Central memory CD8-positive, alpha-beta T cell (primary cell): ENCODE measurements at regions not wholly inside any gene's neighbourhood (a gene's known extent, or its start where the extent isn't known, plus 50 kb on each side); places are given as distances from the start of the nearest gene placed in this dataset.

Experiments used
- ATAC-seq: fragments of 150-1000 bp; cut with Tn5 transposase; replicated peaks from 2 replicates; pipeline ENCODE4 v1.10.0; 2022; ENCODE audit warnings: mild to moderate bottlenecking, moderate FRiP score, moderate number of reproducible peaks; ENCODE audit not compliant: poor library complexity, severe bottlenecking; ENCODE audit errors: extremely low read depth
- DNase-seq, 2 donors: peaks; one replicate each; pipeline ENCODE4 v3.0.0; 2021; ENCODE audit warnings: low spot score in 2 of 2
- H3K27ac Mint-ChIP-seq: one replicate; pipeline ENCODE4 v1.8.0; 2022; ENCODE audit warnings: low read depth, mild to moderate bottlenecking, moderate library complexity, mixed read lengths
- H3K27me3 Mint-ChIP-seq: one replicate; pipeline ENCODE4 v1.8.0; 2022; ENCODE audit warnings: mixed read lengths
- H3K36me3 Mint-ChIP-seq: one replicate; pipeline ENCODE4 v1.8.0; 2022; ENCODE audit warnings: mild to moderate bottlenecking, moderate library complexity, mixed read lengths; ENCODE audit not compliant: insufficient read depth
- H3K4me1 Mint-ChIP-seq: one replicate; pipeline ENCODE4 v1.8.0; 2022; ENCODE audit warnings: mixed read lengths
- H3K4me3 Mint-ChIP-seq: one replicate; pipeline ENCODE4 v1.8.0; 2022; ENCODE audit warnings: mild to moderate bottlenecking, moderate library complexity, mixed read lengths
- H3K9me3 Mint-ChIP-seq: one replicate; pipeline ENCODE4 v1.8.0; 2022; ENCODE audit warnings: mixed read lengths

GRCh38 chr20:62581308-62581707 is 61.0 kb upstream of the SLCO4A1 start:
- Mint-ChIP-seq H3K27me3 (peaks cover 66% of the 10 kb centered on the region), H3K4me3 (no peak overlapping the region), H3K4me1 (no peaks in the 10 kb centered on the region), H3K9me3 (no peaks in the 10 kb centered on the region), H3K36me3 (no peaks in the 10 kb centered on the region), H3K27ac (no peak overlapping the region)
- ATAC-seq: no peak
- no peak for DNase-seq

DNA sequence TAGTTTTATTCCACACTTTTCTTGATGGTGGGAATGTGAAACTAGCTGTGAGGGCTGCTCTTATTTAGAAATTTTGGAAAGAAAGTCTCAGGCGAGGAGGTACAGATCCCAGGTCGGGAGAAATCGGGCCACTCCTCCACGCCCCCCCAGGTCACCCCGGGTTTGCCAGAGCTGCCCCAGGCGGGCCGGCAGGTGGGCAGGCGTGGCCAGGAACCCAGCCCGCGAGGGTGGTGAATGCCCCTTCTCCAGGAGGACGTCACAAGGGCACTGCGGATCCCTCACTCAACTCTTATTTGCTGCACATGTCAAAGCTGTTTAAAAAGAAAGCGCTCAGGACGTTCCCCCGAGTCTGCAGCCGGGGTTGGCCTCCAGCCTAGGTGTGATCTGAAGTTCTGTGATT is 60.5 kb upstream of the SLCO4A1 start:
- ATAC-seq: no peak
- peaks cover 61% of the 10 kb centered on the region for H3K27me3 Mint-ChIP-seq
- H3K36me3 Mint-ChIP-seq: no peaks in the 10 kb centered on the region
- no peak for DNase-seq
- H3K4me1 Mint-ChIP-seq: no peaks in the 10 kb centered on the region
- no peak overlapping the region for H3K27ac Mint-ChIP-seq
- no peak overlapping the region for H3K4me3 Mint-ChIP-seq
- H3K9me3 Mint-ChIP-seq: no peaks in the 10 kb centered on the region

GRCh38 chr20:62583424-62583920 is 58.8 kb upstream of the SLCO4A1 start:
- no peaks in the 10 kb centered on the region for H3K36me3 Mint-ChIP-seq
- H3K27ac Mint-ChIP-seq: no peak overlapping the region
- no peaks in the 10 kb centered on the region for H3K9me3 Mint-ChIP-seq
- DNase-seq (no peak), ATAC-seq (no peak)
- H3K4me3 Mint-ChIP-seq: no peak overlapping the region
- peaks cover 55% of the 10 kb centered on the region for H3K27me3 Mint-ChIP-seq
- no peaks in the 10 kb centered on the region for H3K4me1 Mint-ChIP-seq

GRCh38 chr20:62584671-62585460 is 57.4 kb upstream of the SLCO4A1 start:
- no peak for ATAC-seq
- H3K9me3 Mint-ChIP-seq: no peaks in the 10 kb centered on the region
- no peak overlapping the region for H3K4me3 Mint-ChIP-seq
- peaks cover 41% of the 10 kb centered on the region for H3K27me3 Mint-ChIP-seq
- no peaks in the 10 kb centered on the region for H3K4me1 Mint-ChIP-seq
- DNase-seq: no peak
- no peaks in the 10 kb centered on the region for H3K36me3 Mint-ChIP-seq
- no peak overlapping the region for H3K27ac Mint-ChIP-seq

- no peak overlapping the region for H3K4me3 Mint-ChIP-seq
These were observed 56.8 kb upstream of the SLCO4A1 start for GRCh38 chr20:62585461-62585970.

GRCh38 chr20:62586799-62587198 is 55.5 kb upstream of the SLCO4A1 start:
- H3K4me3 Mint-ChIP-seq: no peak overlapping the region
- no peaks in the 10 kb centered on the region for H3K36me3 Mint-ChIP-seq
- peaks cover 37% of the 10 kb centered on the region for H3K27me3 Mint-ChIP-seq
- no peak for ATAC-seq
- H3K4me1 Mint-ChIP-seq: no peaks in the 10 kb centered on the region
- DNase-seq: no peak
- no peak overlapping the region for H3K27ac Mint-ChIP-seq
- H3K9me3 Mint-ChIP-seq: no peaks in the 10 kb centered on the region

More at GRCh38 chr20:62585461-62585970, 56.8 kb upstream of the SLCO4A1 start:
- Mint-ChIP-seq H3K9me3 (no peaks in the 10 kb centered on the region), H3K27me3 (peaks cover 37% of the 10 kb centered on the region), H3K27ac (no peak overlapping the region), H3K36me3 (no peaks in the 10 kb centered on the region), H3K4me1 (no peaks in the 10 kb centered on the region)
- DNase-seq (no peak), ATAC-seq (no peak)

- Mint-ChIP-seq H3K27ac (no peak overlapping the region), H3K4me3 (no peak overlapping the region), H3K4me1 (no peaks in the 10 kb centered on the region), H3K27me3 (peaks cover 32% of the 10 kb centered on the region), H3K36me3 (no peaks in the 10 kb centered on the region), H3K9me3 (no peaks in the 10 kb centered on the region)
- no peak for ATAC-seq
- no peak for DNase-seq
These were observed 54.4 kb upstream of the SLCO4A1 start for GRCh38 chr20:62587757-62588402.

DNA sequence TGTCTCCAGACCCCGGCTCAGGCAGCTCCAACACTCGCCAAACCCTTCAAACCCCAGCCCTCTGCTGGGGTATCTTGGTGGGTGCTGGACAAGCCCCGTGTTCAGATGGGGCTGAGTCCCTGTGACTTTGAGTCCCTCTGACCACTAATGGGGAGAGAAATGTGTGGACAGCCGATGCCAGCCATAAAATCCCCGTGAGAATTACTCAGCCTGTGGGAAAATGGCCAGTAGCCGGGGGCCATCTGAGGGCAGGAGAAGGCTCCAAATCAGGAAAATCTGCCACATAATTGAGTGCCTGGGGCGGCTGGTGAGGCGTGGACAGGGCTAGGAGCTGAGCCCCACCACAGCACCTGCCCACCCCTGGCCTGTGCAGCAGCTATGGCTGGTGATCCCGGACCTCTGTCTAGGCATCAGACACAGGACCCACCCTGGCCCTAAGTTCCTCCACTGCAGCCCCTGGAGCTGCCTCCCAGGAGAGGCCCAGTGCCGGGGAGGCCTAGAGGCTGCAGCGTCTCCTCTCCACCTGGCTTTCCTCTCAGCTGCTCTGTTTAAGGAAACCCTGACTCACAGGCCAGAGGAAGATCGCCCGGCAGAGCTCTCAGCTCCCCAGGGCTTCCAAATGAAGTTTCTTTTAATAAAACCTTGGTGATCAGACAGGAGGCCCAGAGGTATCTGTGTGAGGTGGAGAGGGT is 53.7 kb upstream of the SLCO4A1 start:
- H3K27me3 Mint-ChIP-seq: peaks cover 25% of the 10 kb centered on the region
- no peaks in the 10 kb centered on the region for H3K9me3 Mint-ChIP-seq
- no peak for DNase-seq
- no peak overlapping the region for H3K4me3 Mint-ChIP-seq
- no peak for ATAC-seq
- H3K36me3 Mint-ChIP-seq: no peaks in the 10 kb centered on the region
- H3K4me1 Mint-ChIP-seq: no peaks in the 10 kb centered on the region
- H3K27ac Mint-ChIP-seq: no peak overlapping the region

DNA sequence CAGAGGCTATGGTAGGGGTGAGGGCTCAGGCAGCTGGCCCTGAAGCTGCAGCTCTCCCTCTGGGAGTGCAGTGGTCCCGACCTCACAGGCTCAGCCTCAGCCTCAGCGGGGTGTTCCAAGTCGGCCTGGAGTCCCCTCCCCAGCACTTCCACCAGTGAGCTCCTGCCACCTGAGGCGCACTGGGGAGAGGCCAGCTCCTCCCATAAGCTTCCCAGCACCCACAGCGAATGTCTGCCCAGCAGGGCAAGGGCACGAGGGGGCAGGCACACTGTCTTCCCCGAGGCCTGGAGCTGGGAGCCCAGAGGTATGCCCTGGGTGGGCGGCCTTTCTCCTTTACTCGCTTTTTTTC is 53.2 kb upstream of the SLCO4A1 start:
- no peak for ATAC-seq
- Mint-ChIP-seq H3K4me1 (no peaks in the 10 kb centered on the region), H3K9me3 (no peaks in the 10 kb centered on the region)

DNA sequence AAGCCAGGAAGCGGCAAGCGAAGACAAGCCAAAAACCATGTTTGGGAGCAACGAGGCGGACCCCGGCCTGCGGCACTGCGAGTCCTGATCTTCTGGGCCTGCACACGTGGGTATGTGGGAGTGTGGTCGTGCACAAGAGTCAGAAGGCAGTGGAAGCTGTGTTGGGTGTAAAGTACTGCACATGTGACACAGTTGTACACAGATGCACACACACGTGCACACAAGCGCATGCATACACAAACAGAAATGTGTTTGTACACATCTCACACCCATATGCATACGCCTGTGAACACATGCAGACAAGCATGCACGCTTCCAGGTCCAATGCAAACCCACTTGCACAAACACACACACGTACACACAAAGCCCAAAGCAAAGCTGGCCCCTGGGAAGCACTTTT is 52.6 kb upstream of the SLCO4A1 start:
- no peak for ATAC-seq
- Mint-ChIP-seq H3K36me3 (no peaks in the 10 kb centered on the region), H3K27me3 (peaks cover 21% of the 10 kb centered on the region), H3K27ac (no peak overlapping the region), H3K4me1 (no peaks in the 10 kb centered on the region), H3K4me3 (no peak overlapping the region), H3K9me3 (no peaks in the 10 kb centered on the region)
- no peak for DNase-seq

More for the DNA sequence above, 53.2 kb upstream of the SLCO4A1 start:
- no peaks in the 10 kb centered on the region for H3K36me3 Mint-ChIP-seq
- DNase-seq: no peak
- H3K27me3 Mint-ChIP-seq: peaks cover 21% of the 10 kb centered on the region
- no peak overlapping the region for H3K4me3 Mint-ChIP-seq
- H3K27ac Mint-ChIP-seq: no peak overlapping the region

DNA sequence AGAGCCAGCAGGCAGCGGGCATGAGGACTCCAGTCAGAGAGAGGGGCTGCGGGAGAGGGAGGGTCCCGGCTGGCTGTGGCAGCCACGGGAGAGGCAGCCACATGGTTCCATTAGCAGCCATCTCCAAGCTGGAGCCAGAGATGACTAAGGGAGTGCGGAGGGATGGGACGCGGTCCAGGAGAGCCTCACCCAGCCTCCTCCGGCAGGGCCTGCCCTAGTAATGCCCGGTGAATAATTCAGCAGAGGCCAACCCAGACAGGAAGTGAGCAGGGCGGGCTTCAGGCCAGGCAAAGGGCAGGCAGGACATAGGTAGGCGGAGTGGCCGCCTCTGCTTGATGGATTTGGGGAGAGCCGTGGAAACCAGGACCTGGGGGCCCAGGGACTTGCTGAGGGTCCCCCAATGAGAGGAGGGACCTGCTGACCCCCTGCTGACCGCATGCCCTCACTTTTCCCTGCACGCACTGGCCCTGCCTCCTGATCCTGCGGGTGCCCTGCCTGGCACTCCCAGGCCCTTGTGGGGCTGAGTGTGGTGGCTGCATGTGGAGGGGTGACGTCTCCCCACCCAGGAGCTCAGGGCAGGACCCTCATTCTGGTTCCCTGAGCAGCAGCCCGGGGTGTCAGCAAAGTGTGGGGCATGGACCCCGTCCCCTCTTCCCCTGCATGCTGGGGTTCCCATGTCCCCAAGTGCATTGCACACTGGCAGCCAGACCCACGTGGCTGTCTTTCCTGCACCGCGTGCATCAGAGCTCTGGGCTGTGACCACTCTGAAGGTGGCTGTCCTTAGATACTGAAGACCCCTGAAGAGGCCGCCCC is 51.8 kb upstream of the SLCO4A1 start:
- Mint-ChIP-seq H3K9me3 (no peaks in the 10 kb centered on the region), H3K27ac (no peak overlapping the region), H3K36me3 (no peaks in the 10 kb centered on the region), H3K27me3 (peaks cover 21% of the 10 kb centered on the region), H3K4me1 (no peaks in the 10 kb centered on the region), H3K4me3 (no peak overlapping the region)
- no peak for DNase-seq
- ATAC-seq: no peak

DNA sequence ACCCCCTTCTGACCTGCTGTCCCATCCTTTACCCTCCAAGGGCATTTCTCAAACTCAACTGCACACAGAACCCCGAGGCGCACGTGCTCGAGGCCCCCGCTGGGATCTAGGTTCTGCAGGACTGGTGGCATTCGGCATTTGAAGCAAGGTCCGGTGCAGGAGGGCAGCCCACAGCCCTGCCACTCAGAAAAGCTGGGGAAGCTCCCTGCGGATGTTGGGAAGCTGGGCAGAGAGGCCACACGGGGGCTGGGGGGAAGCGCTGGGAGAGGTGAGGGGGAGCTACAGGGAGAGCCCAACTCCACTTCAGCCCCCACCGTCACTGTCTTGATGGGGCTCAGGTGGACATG is 51.2 kb upstream of the SLCO4A1 start:
- Mint-ChIP-seq H3K4me3 (no peak overlapping the region), H3K27me3 (peaks cover 20% of the 10 kb centered on the region)
- DNase-seq: no peak

More for the DNA sequence above, 51.2 kb upstream of the SLCO4A1 start:
- Mint-ChIP-seq H3K9me3 (no peaks in the 10 kb centered on the region), H3K36me3 (no peaks in the 10 kb centered on the region), H3K4me1 (no peaks in the 10 kb centered on the region), H3K27ac (no peak overlapping the region)
- ATAC-seq: no peak
